Fibroblast of skin of right quadriceps (primary cell): ENCODE measurements at regions not wholly inside any gene's neighbourhood (a gene's known extent, or its start where the extent isn't known, plus 50 kb on each side); places are given as distances from the start of the nearest gene placed in this dataset.

Experiments
- DNase-seq: peaks from one replicate; pipeline ENCODE4 v3.0.0-alpha.2; 2013

DNA sequence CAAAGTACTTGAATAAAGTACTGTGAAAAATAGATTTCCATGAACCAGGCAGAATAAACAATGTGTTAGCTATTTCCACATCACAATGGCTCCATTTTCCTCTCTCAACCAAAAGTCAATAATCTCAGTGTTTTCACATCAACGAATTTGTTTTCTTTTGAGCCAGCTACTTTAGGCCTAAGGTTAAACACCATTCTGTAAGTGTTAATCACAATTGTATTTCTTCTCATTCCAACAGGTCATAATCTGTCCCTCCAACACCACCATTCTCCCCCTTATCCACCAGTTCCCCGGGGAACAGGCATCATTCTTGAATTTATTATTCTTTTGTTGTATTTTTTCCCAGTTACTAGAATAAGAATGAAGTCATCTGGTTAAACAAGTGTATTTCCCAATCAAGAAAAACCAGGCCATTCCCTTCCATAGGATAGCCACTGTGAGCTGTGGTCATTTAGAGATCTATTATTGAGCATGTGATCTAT, 66.2 kb upstream of the PALMD start:
- DNase-seq, result no peak

DNA sequence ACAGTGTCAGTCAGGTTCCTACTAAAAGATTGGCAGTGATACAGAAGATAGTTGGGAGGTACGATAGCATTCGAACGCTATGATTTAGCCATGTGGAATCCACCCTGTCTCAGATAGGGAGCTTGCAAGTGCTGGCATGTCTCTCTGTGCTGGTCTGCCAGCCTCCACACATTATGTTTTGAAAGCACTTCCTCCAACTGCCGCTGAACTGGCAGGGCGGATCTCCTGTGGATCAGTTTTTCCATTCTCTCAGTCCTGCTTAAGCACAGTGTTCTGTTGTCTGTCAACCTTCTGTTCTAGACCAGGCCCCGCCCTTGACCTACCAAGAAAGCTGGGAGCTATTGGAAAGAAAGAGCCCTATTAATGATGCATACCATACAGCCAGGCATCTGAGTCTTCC, 65.5 kb upstream of the PALMD start:
- no peak for DNase-seq

DNA sequence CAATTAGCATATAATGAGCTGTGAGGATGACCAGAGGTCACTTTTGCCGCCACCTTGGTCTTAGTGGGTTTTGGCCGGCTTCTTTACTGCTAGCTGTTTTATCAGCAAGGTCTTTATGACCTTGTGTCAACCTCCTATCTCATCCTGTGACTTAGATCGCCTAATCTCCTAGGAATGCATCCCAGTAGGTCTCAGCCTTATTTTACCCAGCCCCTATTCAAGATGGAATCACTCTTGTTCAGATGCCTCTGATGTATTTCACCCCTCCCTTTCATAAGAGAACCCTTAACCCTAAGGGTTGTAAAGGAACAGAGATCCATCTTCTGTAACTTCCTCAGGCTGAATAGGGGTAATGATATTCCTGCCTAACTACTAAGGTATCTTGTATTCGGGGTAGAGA, 58.9 kb upstream of the PALMD start:
- no peak for DNase-seq

DNA sequence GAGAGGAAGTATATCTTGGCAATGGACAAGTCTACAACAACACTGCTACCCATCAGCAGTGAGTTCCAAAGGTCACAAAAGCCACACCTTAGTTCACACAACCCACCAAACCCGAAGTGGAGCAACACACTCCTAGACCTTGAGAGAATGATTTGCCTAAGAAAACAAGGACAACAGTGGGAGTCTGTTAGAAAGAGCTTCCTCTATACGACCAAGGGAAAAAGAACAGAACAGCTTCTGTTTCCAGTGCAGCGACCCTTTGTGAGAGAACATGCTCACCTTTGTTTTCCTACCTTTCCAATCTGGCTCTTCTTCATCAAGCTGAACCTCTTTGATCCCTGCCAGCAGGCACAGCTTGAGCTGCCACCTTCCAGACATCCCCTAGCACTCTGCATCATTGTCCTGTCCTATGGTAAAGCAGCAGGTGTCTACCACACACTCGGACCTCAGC, 56.7 kb upstream of the PALMD start:
- DNase-seq, result no peak

DNA sequence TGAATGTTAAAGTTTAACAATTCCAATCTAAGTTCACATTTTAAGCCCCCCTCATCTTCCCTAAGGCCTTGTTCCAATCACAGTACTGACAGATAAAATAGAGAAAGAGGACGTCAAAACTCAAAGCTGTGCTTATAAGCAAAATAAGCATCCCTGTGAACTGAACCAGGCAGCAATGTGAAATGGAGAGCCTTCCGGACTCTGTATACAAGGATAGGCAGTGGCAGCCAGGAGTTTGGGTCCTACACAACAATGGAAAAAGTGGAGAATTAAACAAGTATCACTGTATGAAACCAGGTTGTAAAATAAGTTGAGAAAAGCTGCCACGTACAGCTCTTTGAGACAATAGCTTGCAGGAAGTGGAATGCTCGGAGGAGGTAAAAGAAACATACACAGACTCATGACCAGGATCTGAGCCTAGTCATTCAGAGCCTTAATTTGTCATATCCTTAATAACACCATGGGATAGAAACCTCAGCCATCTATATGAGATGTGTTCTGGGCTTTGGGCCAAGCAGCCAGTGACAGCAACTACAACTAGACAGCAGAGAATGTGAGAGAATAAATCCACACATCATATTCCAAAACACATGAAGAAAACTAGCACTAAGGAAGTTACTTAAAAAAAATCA, 55.2 kb upstream of the PALMD start:
- peak; percentile 96 for DNase-seq

DNA sequence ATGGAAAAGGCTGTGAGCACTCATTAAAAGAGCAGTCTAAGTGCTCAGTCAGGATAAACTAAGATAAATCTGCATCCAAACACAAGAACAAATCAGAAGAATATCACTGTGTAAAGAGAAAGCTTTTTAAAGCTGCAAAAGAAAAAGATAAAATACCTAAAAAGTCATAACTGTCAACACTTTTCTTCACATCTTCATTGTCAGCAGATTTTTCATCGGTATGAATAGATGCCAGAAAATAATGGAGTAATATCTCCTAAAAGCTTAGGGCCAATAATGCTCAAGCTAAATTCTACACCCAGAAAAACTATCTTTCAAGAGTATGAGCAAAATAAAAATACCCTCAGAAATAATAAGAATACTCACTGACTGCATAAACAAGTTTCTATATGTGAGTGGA, 54.0 kb upstream of the PALMD start:
- no peak for DNase-seq

DNA sequence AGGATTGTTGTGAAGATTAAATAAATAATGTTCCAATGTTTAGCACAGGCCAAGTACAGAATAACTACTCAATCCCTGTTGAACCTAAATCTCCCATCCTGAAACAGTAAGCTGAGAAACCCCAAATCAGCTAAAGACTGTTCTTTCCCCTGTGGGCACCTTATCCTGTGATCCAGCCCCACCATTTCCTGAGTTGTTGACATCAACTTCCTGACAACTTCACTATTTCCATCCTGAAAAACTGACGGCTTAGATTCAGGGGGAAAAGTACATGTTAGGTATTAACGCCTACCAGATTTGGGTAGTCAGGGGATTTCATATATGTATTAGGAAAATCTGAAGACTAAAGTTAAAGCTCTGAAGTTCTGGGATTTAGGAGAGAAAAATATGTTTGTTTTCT, 51.7 kb upstream of the PALMD start:
- DNase-seq, result no peak

DNA sequence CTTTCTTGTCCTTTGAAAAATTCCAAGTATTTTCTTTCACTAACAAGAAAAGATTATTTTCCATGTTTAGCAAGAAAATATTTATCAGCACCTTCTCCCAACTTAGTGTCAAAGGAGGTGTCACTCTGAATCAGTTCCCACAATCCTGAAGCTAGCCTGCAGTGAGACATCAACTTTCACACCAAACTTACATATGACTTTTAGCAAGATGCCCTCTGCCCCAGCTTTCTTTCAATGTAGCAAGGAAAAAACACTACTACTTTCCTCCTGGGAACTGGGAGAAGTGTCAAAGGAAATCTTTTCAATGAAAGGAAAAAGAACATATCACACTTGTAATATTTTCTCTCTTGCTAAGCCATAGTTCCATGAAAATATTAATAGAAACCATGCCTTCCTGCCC, 50.9 kb upstream of the PALMD start:
- DNase-seq, result no peak

DNA sequence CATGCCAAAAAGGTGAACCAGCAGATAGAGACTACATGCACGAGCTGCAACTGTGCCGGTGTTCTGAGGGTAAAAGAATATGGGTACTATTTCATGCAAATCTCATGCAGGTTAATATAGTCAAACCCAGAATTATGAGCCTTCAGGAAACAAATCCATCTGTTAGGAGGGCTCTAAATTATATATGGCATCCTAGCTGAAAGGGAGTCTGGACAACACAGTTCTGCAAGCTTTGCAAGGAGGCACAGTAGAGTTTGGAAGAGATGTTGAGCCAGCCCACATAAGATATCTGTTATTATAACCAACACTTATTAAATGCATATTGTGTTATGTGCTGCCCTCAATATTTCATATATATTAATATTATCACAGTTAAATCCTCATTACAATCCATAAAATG, 50.5 kb upstream of the PALMD start:
- no peak for DNase-seq
